ENCODE measurements at regions not wholly inside any gene's neighbourhood (a gene's known extent, or its start where the extent isn't known, plus 50 kb on each side); places are given as distances from the start of the nearest gene placed in this dataset.
"Not testable (repeated sequence)": the region's sequence is repeated elsewhere in the genome, so short reads cannot be mapped to it uniquely, and the experiment has no call there.

DNA sequence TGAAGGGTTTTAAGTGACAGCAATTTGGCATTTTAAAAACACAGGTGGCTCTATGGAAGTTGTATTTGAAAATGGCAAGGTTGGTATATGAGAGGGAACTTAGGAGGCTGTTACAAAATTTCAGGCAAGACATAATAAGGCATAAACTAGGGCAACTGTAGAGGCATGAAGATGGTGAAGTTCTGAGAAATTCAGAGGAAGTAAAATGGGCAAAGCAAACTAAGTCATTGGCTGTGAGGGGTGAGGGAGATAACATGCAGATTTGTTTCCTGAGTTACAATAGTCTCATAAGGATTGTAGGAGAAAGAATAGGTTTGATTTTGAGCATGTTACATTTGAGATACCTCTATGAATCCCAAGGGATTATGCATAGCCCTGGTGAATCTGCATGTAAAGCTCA, 302.9 kb upstream of the ARHGEF26 start:
- H3K9me3 Mint-ChIP-seq: no peaks in the 10 kb centered on the region
- DNase-seq (no peak), ATAC-seq (ENCODE audit: low read depth) (no peak)
- no peaks in the 10 kb centered on the region for H3K36me3 Mint-ChIP-seq
- H3K27ac Mint-ChIP-seq: no peak overlapping the region
- H3K27me3 Mint-ChIP-seq: no peaks in the 10 kb centered on the region
- H3K4me1 Mint-ChIP-seq: no peaks in the 10 kb centered on the region
- no peak overlapping the region for H3K4me3 Mint-ChIP-seq
- POLR2A ChIA-PET: no interaction called here

DNA sequence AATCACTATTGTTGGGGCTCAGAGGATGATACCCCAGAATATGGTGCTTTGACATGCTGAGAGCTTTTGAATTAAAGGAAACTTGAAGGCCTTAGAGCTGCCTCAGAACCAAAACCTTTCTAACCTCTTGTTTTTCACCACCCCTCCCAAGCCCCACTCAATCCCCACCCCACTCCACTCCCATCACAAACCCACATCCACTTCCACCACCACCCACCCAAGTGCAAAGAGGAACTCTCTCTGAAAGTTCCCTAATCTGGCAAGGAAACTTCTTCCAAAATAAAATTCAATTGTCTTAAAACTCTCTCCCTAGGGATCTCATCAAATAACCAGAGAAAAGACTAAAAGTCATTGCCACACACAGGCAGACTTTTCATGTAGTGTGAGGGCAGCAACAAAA, 301.2 kb upstream of the ARHGEF26 start:
- no peaks in the 10 kb centered on the region for H3K36me3 Mint-ChIP-seq

GRCh38 chr3:153828346-153828745, 292.8 kb upstream of the ARHGEF26 start:
- H3K27ac Mint-ChIP-seq; H3K4me1 Mint-ChIP-seq; POLR2A ChIA-PET; H3K4me3 Mint-ChIP-seq; ATAC-seq (ENCODE audit: low read depth); H3K36me3 Mint-ChIP-seq; H3K9me3 Mint-ChIP-seq; DNase-seq; H3K27me3 Mint-ChIP-seq: not testable (repeated sequence)

More for the DNA sequence above, 301.2 kb upstream of the ARHGEF26 start:
- DNase-seq: no peak
- H3K27me3 Mint-ChIP-seq: no peaks in the 10 kb centered on the region
- H3K9me3 Mint-ChIP-seq: no peaks in the 10 kb centered on the region
- H3K4me1 Mint-ChIP-seq: no peaks in the 10 kb centered on the region
- ATAC-seq (ENCODE audit: low read depth): no peak
- no peak overlapping the region for H3K4me3 Mint-ChIP-seq
- POLR2A ChIA-PET: no interaction called here
- no peak overlapping the region for H3K27ac Mint-ChIP-seq

DNA sequence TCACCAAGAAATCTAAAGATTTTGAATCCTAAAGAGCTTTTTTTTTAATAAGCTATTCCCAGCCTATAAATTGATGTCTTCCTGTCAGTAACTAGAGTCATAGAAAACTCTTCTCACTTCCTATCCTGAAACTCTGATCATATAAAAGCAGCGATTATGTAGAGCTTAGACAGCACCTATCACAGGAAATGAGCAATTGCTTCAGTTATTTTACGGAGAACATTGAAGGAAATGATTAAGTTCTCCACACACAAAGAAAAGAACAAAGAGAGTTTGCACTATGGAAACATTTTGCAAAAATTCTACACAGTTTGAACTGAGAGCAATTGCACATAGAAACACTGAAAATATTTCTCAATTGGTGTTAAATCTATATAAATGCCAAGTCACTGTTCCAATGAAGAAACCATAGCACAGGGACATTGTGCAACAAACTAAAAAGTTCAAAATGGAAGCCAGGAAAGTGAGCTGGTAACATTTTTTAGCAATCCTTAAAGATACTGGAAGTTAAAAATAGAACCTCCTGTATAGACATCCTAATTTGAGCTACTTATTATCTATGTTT, 291.5 kb upstream of the ARHGEF26 start:
- DNase-seq (no peak), ATAC-seq (ENCODE audit: low read depth) (no peak)
- Mint-ChIP-seq H3K36me3 (no peaks in the 10 kb centered on the region), H3K4me1 (no peaks in the 10 kb centered on the region), H3K9me3 (no peaks in the 10 kb centered on the region), H3K27ac (no peak overlapping the region), H3K4me3 (no peak overlapping the region), H3K27me3 (peaks cover 2% of the 10 kb centered on the region)
- POLR2A ChIA-PET: no interaction called here

DNA sequence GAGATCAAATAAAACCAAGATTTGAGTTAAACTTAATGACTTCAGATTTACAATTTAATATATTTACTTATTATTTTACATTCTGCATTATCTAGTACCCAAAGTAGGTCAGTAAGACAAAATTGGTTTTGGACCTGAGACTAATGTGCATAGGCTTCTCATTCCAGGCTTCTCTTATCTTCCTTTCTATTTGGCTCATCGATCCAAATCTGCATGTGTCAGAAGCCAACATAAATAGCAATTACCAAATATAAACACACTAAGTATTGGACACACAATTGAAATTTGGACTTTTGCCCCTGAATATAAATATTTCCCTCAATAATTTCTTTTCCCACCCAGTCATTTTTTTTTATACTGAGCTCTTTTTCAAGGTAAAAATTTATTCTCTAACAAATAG, 290.6 kb upstream of the ARHGEF26 start:
- Mint-ChIP-seq H3K27me3 (peaks cover 2% of the 10 kb centered on the region), H3K27ac (no peak overlapping the region), H3K4me3 (no peak overlapping the region), H3K4me1 (no peaks in the 10 kb centered on the region), H3K36me3 (no peaks in the 10 kb centered on the region), H3K9me3 (no peaks in the 10 kb centered on the region)
- DNase-seq (no peak), ATAC-seq (ENCODE audit: low read depth) (no peak)
- POLR2A ChIA-PET: no interaction called here

DNA sequence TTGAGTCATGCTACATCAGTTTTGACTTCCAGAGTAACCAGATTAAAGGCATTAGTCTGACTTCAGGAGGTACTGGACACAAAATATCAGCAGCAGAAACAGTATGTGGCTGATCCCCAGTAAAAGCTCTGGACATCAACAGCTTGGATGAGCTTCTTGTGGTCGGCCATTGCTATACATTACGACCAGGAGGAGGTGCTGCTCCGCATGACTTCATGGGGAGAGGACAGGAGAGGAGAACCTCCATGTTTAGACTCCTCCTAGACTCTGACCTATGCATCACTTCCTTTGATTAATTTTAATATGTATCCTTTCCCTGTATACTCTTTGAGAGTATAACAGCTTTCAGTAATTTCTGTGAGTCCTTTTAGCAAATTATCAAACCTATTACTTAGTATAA, 285.6 kb upstream of the ARHGEF26 start:
- Mint-ChIP-seq H3K4me3 (no peak overlapping the region), H3K27ac (no peak overlapping the region), H3K27me3 (no peaks in the 10 kb centered on the region), H3K9me3 (no peaks in the 10 kb centered on the region), H3K4me1 (no peaks in the 10 kb centered on the region), H3K36me3 (no peaks in the 10 kb centered on the region)
- ATAC-seq (ENCODE audit: low read depth) (no peak), DNase-seq (no peak)
- POLR2A ChIA-PET: interaction anchor here (0.6 kb wide), 1 partner anchor 453 kb away, joined by 5 read pairs; no protein-coding TSS in a partner anchor

DNA sequence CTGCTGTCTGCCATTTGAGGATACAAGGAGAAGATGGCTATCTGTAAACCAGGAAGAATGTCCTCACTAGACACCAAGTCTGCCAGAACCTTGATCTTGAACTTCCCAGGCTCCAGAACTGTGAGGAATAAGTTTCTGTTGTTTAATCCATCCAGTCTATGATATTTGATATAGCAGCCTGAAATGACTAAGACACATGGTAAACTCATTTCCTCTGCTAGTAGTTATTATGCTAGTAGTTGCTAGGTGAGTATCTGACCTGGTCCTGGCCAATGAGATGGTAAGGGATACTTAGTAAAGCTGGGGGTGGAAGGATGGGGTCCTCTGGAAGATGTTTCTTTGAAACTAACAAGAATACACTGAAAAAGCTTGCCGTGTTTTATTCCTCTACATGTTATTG, 280.7 kb upstream of the ARHGEF26 start:
- DNase-seq (no peak), ATAC-seq (ENCODE audit: low read depth) (no peak)
- POLR2A ChIA-PET: no interaction called here
- no peaks in the 10 kb centered on the region for H3K4me1 Mint-ChIP-seq
- no peaks in the 10 kb centered on the region for H3K27me3 Mint-ChIP-seq
- H3K36me3 Mint-ChIP-seq: no peaks in the 10 kb centered on the region
- H3K9me3 Mint-ChIP-seq: no peaks in the 10 kb centered on the region
- H3K4me3 Mint-ChIP-seq: no peak overlapping the region
- no peak overlapping the region for H3K27ac Mint-ChIP-seq

- ATAC-seq (ENCODE audit: low read depth) (no peak), DNase-seq (no peak)
- Mint-ChIP-seq H3K27ac (no peak overlapping the region), H3K9me3 (no peaks in the 10 kb centered on the region), H3K27me3 (peaks cover 5% of the 10 kb centered on the region), H3K4me3 (no peak overlapping the region), H3K4me1 (no peaks in the 10 kb centered on the region), H3K36me3 (no peaks in the 10 kb centered on the region)
- POLR2A ChIA-PET: no interaction called here
Observed at GRCh38 chr3:153843994-153844393, 277.2 kb upstream of the ARHGEF26 start.

- ATAC-seq (ENCODE audit: low read depth) (no peak), DNase-seq (no peak)
- Mint-ChIP-seq H3K36me3 (no peaks in the 10 kb centered on the region), H3K27ac (no peak overlapping the region), H3K9me3 (no peaks in the 10 kb centered on the region), H3K27me3 (peaks cover 5% of the 10 kb centered on the region), H3K4me1 (no peaks in the 10 kb centered on the region), H3K4me3 (no peak overlapping the region)
- POLR2A ChIA-PET: no interaction called here
Observed at GRCh38 chr3:153845311-153845710, 275.9 kb upstream of the ARHGEF26 start.

GRCh38 chr3:153848702-153849101, 272.5 kb upstream of the ARHGEF26 start:
- Mint-ChIP-seq H3K27ac (no peak overlapping the region), H3K36me3 (no peaks in the 10 kb centered on the region), H3K9me3 (no peaks in the 10 kb centered on the region), H3K4me1 (no peaks in the 10 kb centered on the region), H3K27me3 (peaks cover 6% of the 10 kb centered on the region), H3K4me3 (no peak overlapping the region)
- POLR2A ChIA-PET: no interaction called here
- no peak for DNase-seq
- no peak for ATAC-seq (ENCODE audit: low read depth)

- Mint-ChIP-seq H3K4me3 (no peak overlapping the region), H3K4me1 (no peaks in the 10 kb centered on the region), H3K9me3 (no peaks in the 10 kb centered on the region), H3K27ac (no peak overlapping the region), H3K36me3 (no peaks in the 10 kb centered on the region), H3K27me3 (peaks cover 3% of the 10 kb centered on the region)
- DNase-seq (no peak), ATAC-seq (ENCODE audit: low read depth) (no peak)
- POLR2A ChIA-PET: no interaction called here
Observed at GRCh38 chr3:153852355-153852754, 268.8 kb upstream of the ARHGEF26 start.

DNA sequence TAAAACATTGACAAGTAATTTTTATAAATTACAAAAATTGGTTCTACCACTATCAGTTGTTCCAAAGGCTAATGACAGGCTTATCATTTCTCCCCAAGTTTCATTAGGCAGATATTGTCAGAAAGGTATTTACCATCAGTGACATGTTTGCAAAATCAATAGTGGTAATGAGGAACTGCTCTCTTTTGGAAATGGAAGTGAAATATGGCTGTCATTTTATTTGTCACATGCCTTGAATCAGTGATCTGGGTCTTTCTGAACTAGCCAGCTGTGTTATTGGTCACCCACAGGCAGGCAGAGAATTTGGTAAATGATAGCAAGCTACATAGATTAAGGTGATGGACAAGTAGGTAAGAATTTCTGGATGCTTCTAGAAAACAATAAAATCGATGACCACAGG, 268.0 kb upstream of the ARHGEF26 start:
- Mint-ChIP-seq H3K36me3 (no peaks in the 10 kb centered on the region), H3K4me1 (no peaks in the 10 kb centered on the region), H3K4me3 (no peak overlapping the region), H3K9me3 (no peaks in the 10 kb centered on the region), H3K27me3 (peaks cover 1% of the 10 kb centered on the region), H3K27ac (no peak overlapping the region)
- DNase-seq (no peak), ATAC-seq (ENCODE audit: low read depth) (no peak)
- POLR2A ChIA-PET: no interaction called here

DNA sequence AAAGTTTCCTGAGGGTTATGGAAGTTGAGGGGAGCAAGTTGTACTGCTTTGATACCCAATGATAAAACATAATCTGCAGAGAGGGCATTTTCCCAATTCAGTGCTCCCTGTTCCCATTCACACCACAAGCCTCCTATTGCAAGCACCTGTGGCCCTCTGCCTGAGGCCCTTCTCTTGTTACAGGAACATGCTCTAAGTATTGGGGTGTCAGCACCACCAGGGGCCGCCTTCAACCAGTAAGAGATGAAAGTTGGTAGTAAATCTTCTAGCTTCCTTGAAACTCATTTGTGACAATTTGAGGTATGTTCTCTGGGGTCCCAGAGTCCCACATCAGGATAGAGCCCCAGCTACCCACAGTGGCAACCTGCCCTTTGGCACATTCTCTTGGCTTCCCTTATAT, 265.4 kb upstream of the ARHGEF26 start:
- H3K27me3 Mint-ChIP-seq: peaks cover 2% of the 10 kb centered on the region
- ATAC-seq (ENCODE audit: low read depth): no peak
- H3K36me3 Mint-ChIP-seq: no peaks in the 10 kb centered on the region
- H3K4me1 Mint-ChIP-seq: no peaks in the 10 kb centered on the region
- no peak for DNase-seq
- no peaks in the 10 kb centered on the region for H3K9me3 Mint-ChIP-seq
- POLR2A ChIA-PET: no interaction called here
- no peak overlapping the region for H3K27ac Mint-ChIP-seq
- H3K4me3 Mint-ChIP-seq: no peak overlapping the region

DNA sequence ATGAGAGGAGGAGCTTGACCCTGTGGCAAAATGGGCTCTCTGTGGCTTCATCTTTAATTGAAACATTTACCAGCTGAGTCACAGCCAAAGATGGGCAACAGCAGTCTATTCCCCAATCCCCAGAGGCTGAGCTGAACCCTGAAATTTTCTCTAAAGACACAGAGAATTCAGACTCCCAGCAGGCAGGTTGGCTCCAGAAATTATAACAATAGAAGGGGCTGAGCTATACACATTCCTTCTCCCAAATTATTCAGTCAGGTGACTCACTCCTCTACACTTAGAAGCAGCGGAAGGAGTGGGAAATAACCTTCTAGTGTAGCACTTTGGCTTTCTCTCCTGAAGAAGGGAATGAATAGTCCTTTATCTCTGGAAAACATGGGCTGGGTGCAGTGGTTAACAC, 264.3 kb upstream of the ARHGEF26 start:
- Mint-ChIP-seq H3K27me3 (peaks cover 2% of the 10 kb centered on the region), H3K36me3 (no peaks in the 10 kb centered on the region), H3K9me3 (no peaks in the 10 kb centered on the region), H3K4me1 (no peaks in the 10 kb centered on the region), H3K27ac (no peak overlapping the region), H3K4me3 (no peak overlapping the region)
- ATAC-seq (ENCODE audit: low read depth) (no peak), DNase-seq (no peak)
- POLR2A ChIA-PET: no interaction called here

- Mint-ChIP-seq H3K27ac (no peak overlapping the region), H3K4me1 (no peaks in the 10 kb centered on the region), H3K9me3 (no peaks in the 10 kb centered on the region), H3K4me3 (no peak overlapping the region), H3K36me3 (no peaks in the 10 kb centered on the region), H3K27me3 (peaks cover under 1% of the 10 kb centered on the region)
- no peak for DNase-seq
- POLR2A ChIA-PET: no interaction called here
- ATAC-seq (ENCODE audit: low read depth): no peak
Observed at GRCh38 chr3:153864793-153865192, 256.4 kb upstream of the ARHGEF26 start.
